Progenitor cell of endocrine pancreas (in vitro differentiated cells): ENCODE measurements at regions not wholly inside any gene's neighbourhood (a gene's known extent, or its start where the extent isn't known, plus 50 kb on each side); places are given as distances from the start of the nearest gene placed in this dataset.

Source experiments
- DNase-seq: peaks from one replicate; pipeline ENCODE4 v3.0.0; 2021; ENCODE audit warnings: low spot score; ENCODE audit not compliant: unreplicated experiment
- H3K27ac Mint-ChIP-seq: 2 replicates; pipeline ENCODE4 v1.8.0; 2021; ENCODE audit warnings: mild to moderate bottlenecking, moderate library complexity, mixed read lengths
- H3K27me3 Mint-ChIP-seq: 2 replicates; pipeline ENCODE4 v1.8.0; 2021; ENCODE audit warnings: mixed read lengths
- H3K36me3 Mint-ChIP-seq: 2 replicates; pipeline ENCODE4 v1.8.0; 2022; ENCODE audit warnings: mixed read lengths; ENCODE audit not compliant: insufficient read depth
- H3K4me1 Mint-ChIP-seq: 2 replicates; pipeline ENCODE4 v1.8.0; 2021; ENCODE audit warnings: low read depth, mixed read lengths
- H3K4me3 Mint-ChIP-seq: 2 replicates; pipeline ENCODE4 v1.8.0; 2021; ENCODE audit warnings: low read depth, mild to moderate bottlenecking, moderate library complexity, mixed read lengths
- H3K9me3 Mint-ChIP-seq: 2 replicates; pipeline ENCODE4 v1.8.0; 2021; ENCODE audit warnings: low read depth, mixed read lengths
- CTCF ChIP-seq: fragments of 200-600 bp; sonication (generic); IDR thresholded peaks from one replicate; pipeline ENCODE4 v1.5.0; 2021; ENCODE audit warnings: antibody characterized with exemption, mild to moderate bottlenecking; ENCODE audit not compliant: unreplicated experiment

GRCh38 chr14:71533800-71534199 is 398.4 kb upstream of the RGS6 start:
- H3K27ac Mint-ChIP-seq = no peak overlapping the region
- TF ChIP-seq CTCF = no peak
- H3K4me3 Mint-ChIP-seq = no peak overlapping the region
- H3K4me1 Mint-ChIP-seq = peaks cover 20% of the 10 kb centered on the region
- DNase-seq = no peak
- H3K9me3 Mint-ChIP-seq = no peaks in the 10 kb centered on the region
- H3K36me3 Mint-ChIP-seq = peaks cover 14% of the 10 kb centered on the region
- H3K27me3 Mint-ChIP-seq = no peaks in the 10 kb centered on the region

GRCh38 chr14:71534506-71534905 is 397.7 kb upstream of the RGS6 start:
- H3K27ac Mint-ChIP-seq = no peak overlapping the region
- H3K4me1 Mint-ChIP-seq = peaks cover 21% of the 10 kb centered on the region
- no peaks in the 10 kb centered on the region for H3K27me3 Mint-ChIP-seq
- no peak overlapping the region for H3K4me3 Mint-ChIP-seq
- no peak for TF ChIP-seq CTCF
- H3K9me3 Mint-ChIP-seq = no peaks in the 10 kb centered on the region
- peaks cover 14% of the 10 kb centered on the region for H3K36me3 Mint-ChIP-seq
- DNase-seq = no peak

GRCh38 chr14:71536015-71536740 is 396.1 kb upstream of the RGS6 start:
- Mint-ChIP-seq H3K27ac (no peak overlapping the region), H3K4me1 (peaks cover 24% of the 10 kb centered on the region), H3K9me3 (no peaks in the 10 kb centered on the region), H3K4me3 (no peak overlapping the region), H3K36me3 (peaks cover 5% of the 10 kb centered on the region), H3K27me3 (no peaks in the 10 kb centered on the region)
- no peak for DNase-seq
- no peak for TF ChIP-seq CTCF

GRCh38 chr14:71536927-71537772 is 395.1 kb upstream of the RGS6 start:
- TF ChIP-seq CTCF = no peak
- Mint-ChIP-seq H3K27ac (peak overlapping the region; percentile 9), H3K27me3 (no peaks in the 10 kb centered on the region), H3K4me3 (no peak overlapping the region), H3K36me3 (no peaks in the 10 kb centered on the region), H3K4me1 (peaks cover 20% of the 10 kb centered on the region), H3K9me3 (no peaks in the 10 kb centered on the region)
- DNase-seq = no peak

- no peak overlapping the region for H3K4me3 Mint-ChIP-seq
- H3K27me3 Mint-ChIP-seq = no peaks in the 10 kb centered on the region
- TF ChIP-seq CTCF = no peak
- H3K36me3 Mint-ChIP-seq = no peaks in the 10 kb centered on the region
- DNase-seq = no peak
- peaks cover 19% of the 10 kb centered on the region for H3K4me1 Mint-ChIP-seq
- H3K27ac Mint-ChIP-seq = peak overlapping the region; percentile 38
- H3K9me3 Mint-ChIP-seq = no peaks in the 10 kb centered on the region
Measured at GRCh38 chr14:71538288-71538687, 393.9 kb upstream of the RGS6 start.
